Ectodermal cell (in vitro differentiated cells): ENCODE measurements at regions not wholly inside any gene's neighbourhood (a gene's known extent, or its start where the extent isn't known, plus 50 kb on each side); places are given as distances from the start of the nearest gene placed in this dataset.

Experiments
- H3K27ac ChIP-seq: 2 replicates; pipeline ENCODE4 v1.7.0; 2013; ENCODE audit warnings: mild to moderate bottlenecking, low read depth, low read length; ENCODE audit not compliant: insufficient read depth, poor library complexity, severe bottlenecking
- H3K27me3 ChIP-seq: 2 replicates; pipeline ENCODE4 v1.7.0; 2013; ENCODE audit warnings: mild to moderate bottlenecking, low read length; ENCODE audit not compliant: insufficient read depth, control insufficient read depth, poor library complexity, severe bottlenecking
- H3K36me3 ChIP-seq: one replicate; pipeline ENCODE4 v1.7.0; 2013; ENCODE audit warnings: low read length; ENCODE audit not compliant: control insufficient read depth, insufficient read depth
- H3K4me1 ChIP-seq: one replicate; pipeline ENCODE4 v1.7.0; 2013; ENCODE audit warnings: low read length; ENCODE audit not compliant: control insufficient read depth, insufficient read depth
- H3K4me3 ChIP-seq: 2 replicates; pipeline ENCODE4 v1.7.0; 2013; ENCODE audit warnings: low read depth, low read length, control low read depth; ENCODE audit not compliant: insufficient read depth
- H3K9me3 ChIP-seq: 2 replicates; pipeline ENCODE4 v1.7.0; 2013; ENCODE audit warnings: mild to moderate bottlenecking, low read length, moderate library complexity; ENCODE audit not compliant: control insufficient read depth
- WGBS, 2 experiments: methylation state at CpG; one replicate each; pipeline ENCODE4 v1.1.7; 2013; ENCODE audit warnings: missing lambda C conversion rate in 2 of 2; 5-methylcytosine and 5-hydroxymethylcytosine counted together

- Histone ChIP-seq H3K27ac (no peak overlapping the region), H3K4me3 (no peak overlapping the region), H3K36me3 (no peaks in the 10 kb centered on the region), H3K4me1 (no peaks in the 10 kb centered on the region), H3K9me3 (no peaks in the 10 kb centered on the region), H3K27me3 (no peaks in the 10 kb centered on the region)
- 100% methylated on average over 2 of the region's 2 CpGs for WGBS, 2 experiments
Observed at GRCh38 chr15:29903028-29903427, 80.8 kb upstream of the TJP1 start.

DNA sequence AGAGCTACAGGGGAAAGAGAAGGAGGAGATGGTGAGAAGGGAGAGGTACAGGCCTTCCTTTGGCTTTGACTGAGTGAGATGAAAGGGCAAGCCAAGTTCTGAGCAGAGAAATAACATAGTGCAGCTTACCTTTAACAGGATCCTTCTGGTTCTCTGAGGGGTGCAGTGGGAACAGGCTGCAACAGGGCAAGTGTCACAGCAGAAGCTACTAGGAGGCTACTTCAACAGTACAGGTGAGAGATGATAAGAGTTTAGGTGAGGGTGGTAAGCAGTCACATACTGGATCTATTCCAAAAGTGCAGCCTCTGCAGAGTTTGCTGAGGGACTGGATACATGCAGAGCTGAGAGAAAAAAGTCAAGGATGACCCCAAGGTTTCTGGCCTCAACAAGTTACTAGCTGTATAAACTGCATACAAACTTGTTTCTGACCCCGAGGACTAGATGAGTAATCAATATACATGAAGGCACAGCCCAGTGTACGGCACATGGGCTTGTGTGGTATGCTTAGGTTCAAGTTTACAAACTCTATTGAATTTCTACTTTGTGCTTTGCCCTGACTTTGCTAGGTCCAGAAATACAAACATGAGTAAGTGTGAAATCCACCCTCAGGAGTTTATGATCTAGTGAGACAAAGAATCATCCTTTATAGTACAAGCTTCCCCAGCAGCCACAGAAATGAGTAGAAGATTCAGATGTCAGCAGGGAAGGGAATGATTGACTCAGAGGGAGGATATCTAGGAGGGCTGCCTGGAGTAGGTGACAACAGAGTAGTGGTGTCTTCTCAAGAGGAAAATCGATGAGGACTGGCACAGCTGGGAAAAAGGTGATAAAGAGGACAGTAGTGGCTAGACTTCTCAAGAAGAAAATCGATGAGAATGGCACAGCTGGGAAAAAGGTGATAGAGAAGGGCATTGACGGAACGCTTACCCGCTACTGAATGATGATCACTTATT, 78.2 kb upstream of the TJP1 start:
- WGBS, 2 experiments: 90 to 95% methylated on average over 7 of the region's 7 CpGs
- H3K27ac ChIP-seq: no peak overlapping the region
- no peaks in the 10 kb centered on the region for H3K4me1 ChIP-seq

GRCh38 chr15:29896062-29896461, 73.8 kb upstream of the TJP1 start:
- H3K27ac ChIP-seq: no peak overlapping the region
- H3K27me3 ChIP-seq: no peaks in the 10 kb centered on the region
- 56 to 76% methylated on average over 2 of the region's 2 CpGs for WGBS, 2 experiments

More for the DNA sequence above, 78.2 kb upstream of the TJP1 start:
- H3K27me3 ChIP-seq: no peaks in the 10 kb centered on the region
- H3K36me3 ChIP-seq: no peaks in the 10 kb centered on the region
- H3K9me3 ChIP-seq: no peaks in the 10 kb centered on the region
- H3K4me3 ChIP-seq: no peak overlapping the region

DNA sequence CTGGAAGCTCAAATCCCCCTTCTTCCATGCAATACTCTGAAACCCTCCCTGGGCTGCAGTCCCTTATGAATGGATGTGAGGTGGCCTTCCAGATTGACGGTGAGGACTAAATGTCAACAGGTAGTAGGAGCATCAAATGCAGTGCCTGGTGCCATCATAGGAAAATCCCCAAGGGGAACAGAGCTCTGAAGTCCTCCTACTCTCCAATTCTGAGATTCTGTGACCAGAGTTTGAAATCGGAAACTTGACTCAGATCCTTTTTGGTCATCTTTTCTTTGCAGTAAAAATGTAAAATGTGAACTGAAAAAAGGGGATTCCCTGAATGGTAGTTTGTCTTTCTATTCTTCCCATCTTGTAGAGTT, 68.8 kb upstream of the TJP1 start:
- WGBS, 2 experiments: 92 to 93% methylated on average over 2 of the region's 2 CpGs
- Histone ChIP-seq H3K36me3 (no peaks in the 10 kb centered on the region), H3K4me1 (peaks cover 14% of the 10 kb centered on the region), H3K27ac (no peak overlapping the region), H3K27me3 (no peaks in the 10 kb centered on the region), H3K4me3 (no peak overlapping the region), H3K9me3 (no peaks in the 10 kb centered on the region)

More at GRCh38 chr15:29896062-29896461, 73.8 kb upstream of the TJP1 start:
- no peak overlapping the region for H3K4me3 ChIP-seq
- H3K4me1 ChIP-seq: no peaks in the 10 kb centered on the region
- no peaks in the 10 kb centered on the region for H3K36me3 ChIP-seq
- H3K9me3 ChIP-seq: no peaks in the 10 kb centered on the region

- Histone ChIP-seq H3K4me3 (no peak overlapping the region), H3K36me3 (no peaks in the 10 kb centered on the region), H3K27ac (no peak overlapping the region), H3K27me3 (no peaks in the 10 kb centered on the region), H3K4me1 (peaks cover 14% of the 10 kb centered on the region), H3K9me3 (no peaks in the 10 kb centered on the region)
- 92 to 98% methylated on average over 6 of the region's 6 CpGs for WGBS, 2 experiments
Observed at GRCh38 chr15:29890336-29891095, 68.2 kb upstream of the TJP1 start.

DNA sequence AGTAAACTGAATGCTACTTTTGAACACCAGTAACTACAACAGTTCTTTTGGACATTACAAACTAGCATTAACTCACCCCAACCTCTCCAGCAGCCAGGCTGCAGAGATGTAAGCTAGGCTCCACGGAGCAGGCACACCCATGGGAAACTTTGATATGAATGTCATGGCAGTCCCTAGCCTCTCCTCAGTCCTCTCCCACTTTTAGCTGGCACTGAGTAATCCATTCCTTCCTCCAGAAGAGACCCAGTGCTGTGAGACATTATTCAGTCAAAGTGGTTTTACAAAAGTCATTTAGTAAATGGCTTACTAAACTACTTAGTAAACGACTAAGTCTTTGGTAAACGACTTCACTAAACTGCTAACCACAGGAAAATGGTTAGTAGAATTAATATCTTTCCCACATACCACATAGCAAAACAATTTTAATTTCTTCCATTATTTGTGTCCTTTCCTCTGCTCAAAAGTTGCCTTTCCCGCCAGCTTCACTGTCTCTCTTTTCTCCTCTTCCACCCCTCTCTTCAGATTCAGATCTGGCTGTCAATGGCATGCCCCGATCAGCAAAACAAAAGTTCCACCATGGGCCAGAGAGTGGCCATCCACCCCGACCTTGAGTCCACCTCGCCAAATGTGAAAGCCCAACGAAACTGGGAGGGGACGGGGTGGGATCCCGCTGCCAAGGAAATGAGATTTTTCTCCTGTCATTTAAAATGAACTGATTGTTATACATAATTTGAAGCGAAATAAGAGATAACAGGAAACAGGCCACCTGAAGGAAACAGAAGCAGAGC, 67.5 kb upstream of the TJP1 start:
- WGBS, 2 experiments: 35 to 36% methylated on average over 11 of the region's 11 CpGs
- H3K4me3 ChIP-seq: no peak overlapping the region
- no peaks in the 10 kb centered on the region for H3K27me3 ChIP-seq
- peaks cover 14% of the 10 kb centered on the region for H3K4me1 ChIP-seq
- no peak overlapping the region for H3K27ac ChIP-seq
- H3K9me3 ChIP-seq: no peaks in the 10 kb centered on the region
- no peaks in the 10 kb centered on the region for H3K36me3 ChIP-seq

DNA sequence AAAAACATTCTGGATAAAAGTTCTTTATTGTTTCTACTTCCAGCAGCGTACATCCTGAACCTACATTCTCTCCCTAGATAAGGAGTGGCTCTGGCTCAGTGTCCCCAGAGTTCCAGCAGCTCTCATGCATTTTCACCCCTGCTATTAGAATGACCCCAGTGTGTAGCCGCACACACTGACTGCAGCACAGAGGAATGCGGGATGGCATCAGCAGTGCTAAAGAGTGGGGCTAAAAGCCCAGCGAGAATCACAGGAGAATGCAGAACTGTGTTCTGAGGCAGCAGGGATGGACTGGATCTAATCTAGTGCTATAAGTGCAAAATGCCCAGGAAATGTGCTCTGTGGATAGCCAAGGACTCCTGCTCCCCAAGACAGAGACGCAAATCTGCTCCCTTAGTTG, 66.4 kb upstream of the TJP1 start:
- no peaks in the 10 kb centered on the region for H3K9me3 ChIP-seq
- H3K4me3 ChIP-seq: no peak overlapping the region
- no peak overlapping the region for H3K27ac ChIP-seq
- H3K4me1 ChIP-seq: peaks cover 14% of the 10 kb centered on the region
- H3K36me3 ChIP-seq: no peaks in the 10 kb centered on the region
- WGBS, 2 experiments: 32 to 41% methylated on average over 5 of the region's 5 CpGs
- H3K27me3 ChIP-seq: no peaks in the 10 kb centered on the region

- H3K4me1 ChIP-seq: peaks cover 21% of the 10 kb centered on the region
- WGBS, 2 experiments: 100% methylated on average over 1 of the region's 2 CpGs
- no peaks in the 10 kb centered on the region for H3K36me3 ChIP-seq
- H3K4me3 ChIP-seq: no peak overlapping the region
- H3K27me3 ChIP-seq: no peaks in the 10 kb centered on the region
- H3K9me3 ChIP-seq: no peaks in the 10 kb centered on the region
- H3K27ac ChIP-seq: no peak overlapping the region
Observed at GRCh38 chr15:29887721-29888120, 65.5 kb upstream of the TJP1 start.

DNA sequence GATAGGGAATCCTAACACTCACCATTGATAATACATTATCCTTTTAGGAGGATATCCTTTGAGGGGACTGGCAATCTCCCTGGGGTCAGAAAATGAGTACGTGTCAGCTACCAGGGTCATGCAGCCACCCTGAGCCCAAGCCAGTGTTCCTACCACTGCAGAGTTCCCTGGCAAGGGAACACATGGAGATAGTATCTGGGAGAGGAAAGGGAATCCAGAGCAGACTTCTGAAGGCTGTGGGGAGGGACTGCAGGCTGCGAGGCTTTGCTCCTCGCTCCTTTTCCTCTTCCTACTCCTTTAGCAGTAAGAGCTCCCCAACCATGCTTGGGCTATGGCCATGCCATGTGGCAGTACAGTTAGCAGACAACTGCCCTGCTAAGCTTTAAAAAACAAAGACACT, 62.9 kb upstream of the TJP1 start:
- WGBS, 2 experiments: 79 to 82% methylated on average over 3 of the region's 3 CpGs
- Histone ChIP-seq H3K27ac (no peak overlapping the region), H3K4me3 (no peak overlapping the region), H3K9me3 (no peaks in the 10 kb centered on the region), H3K4me1 (peaks cover 25% of the 10 kb centered on the region), H3K27me3 (no peaks in the 10 kb centered on the region), H3K36me3 (no peaks in the 10 kb centered on the region)

DNA sequence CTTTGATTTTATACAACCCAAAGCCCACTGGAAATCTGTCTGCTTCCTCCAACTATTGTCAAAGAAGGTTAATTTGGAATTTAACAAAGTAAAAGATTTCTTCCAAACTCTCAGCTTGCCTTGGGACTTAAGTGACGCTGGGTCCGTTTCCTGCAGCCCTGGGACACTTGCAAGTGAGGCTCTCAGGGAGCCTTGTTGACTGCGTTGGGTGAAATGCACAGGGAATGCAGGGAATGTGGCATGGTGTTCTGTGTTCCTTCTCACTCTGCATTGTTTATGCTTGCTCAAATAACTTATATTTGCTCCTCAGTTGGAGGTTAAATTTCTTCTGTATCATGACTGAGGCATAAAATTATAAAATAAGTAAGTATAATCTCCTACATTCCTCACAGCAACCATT, 60.9 kb upstream of the TJP1 start:
- no peak overlapping the region for H3K27ac ChIP-seq
- H3K36me3 ChIP-seq: no peaks in the 10 kb centered on the region

More for the DNA sequence above, 60.9 kb upstream of the TJP1 start:
- Histone ChIP-seq H3K4me1 (peaks cover 11% of the 10 kb centered on the region), H3K27me3 (no peaks in the 10 kb centered on the region), H3K9me3 (no peaks in the 10 kb centered on the region), H3K4me3 (no peak overlapping the region)
- whole genome bisulfite sequencing, 2 experiments: 38 to 48% methylated on average over 3 of the region's 3 CpGs
